ENCODE measurements at regions not wholly inside any gene's neighbourhood (a gene's known extent, or its start where the extent isn't known, plus 50 kb on each side); places are given as distances from the start of the nearest gene placed in this dataset.
"Not testable (repeated sequence)": the region's sequence is repeated elsewhere in the genome, so short reads cannot be mapped to it uniquely, and the experiment has no call there.

DNA sequence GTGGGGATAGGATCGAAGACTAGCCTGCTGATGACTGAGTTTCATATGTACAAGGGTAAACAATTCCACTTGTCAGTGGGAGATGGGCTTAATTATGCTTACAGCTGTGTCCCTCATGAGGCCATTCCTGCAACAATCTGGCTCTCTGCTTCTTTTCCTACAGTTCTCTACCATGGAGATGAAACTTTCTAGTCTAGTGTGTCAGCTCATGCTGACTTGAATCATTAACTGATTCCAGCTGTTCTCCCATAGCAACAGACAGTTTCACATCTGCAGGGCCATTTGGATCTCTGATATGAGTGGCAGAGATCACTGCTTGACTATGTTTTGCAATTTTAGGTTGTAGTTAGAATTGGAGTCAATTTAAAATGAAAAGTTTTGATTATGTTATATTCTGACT, 1251.7 kb upstream of the RAG2 start:
- TF ChIP-seq, protein P1, sequence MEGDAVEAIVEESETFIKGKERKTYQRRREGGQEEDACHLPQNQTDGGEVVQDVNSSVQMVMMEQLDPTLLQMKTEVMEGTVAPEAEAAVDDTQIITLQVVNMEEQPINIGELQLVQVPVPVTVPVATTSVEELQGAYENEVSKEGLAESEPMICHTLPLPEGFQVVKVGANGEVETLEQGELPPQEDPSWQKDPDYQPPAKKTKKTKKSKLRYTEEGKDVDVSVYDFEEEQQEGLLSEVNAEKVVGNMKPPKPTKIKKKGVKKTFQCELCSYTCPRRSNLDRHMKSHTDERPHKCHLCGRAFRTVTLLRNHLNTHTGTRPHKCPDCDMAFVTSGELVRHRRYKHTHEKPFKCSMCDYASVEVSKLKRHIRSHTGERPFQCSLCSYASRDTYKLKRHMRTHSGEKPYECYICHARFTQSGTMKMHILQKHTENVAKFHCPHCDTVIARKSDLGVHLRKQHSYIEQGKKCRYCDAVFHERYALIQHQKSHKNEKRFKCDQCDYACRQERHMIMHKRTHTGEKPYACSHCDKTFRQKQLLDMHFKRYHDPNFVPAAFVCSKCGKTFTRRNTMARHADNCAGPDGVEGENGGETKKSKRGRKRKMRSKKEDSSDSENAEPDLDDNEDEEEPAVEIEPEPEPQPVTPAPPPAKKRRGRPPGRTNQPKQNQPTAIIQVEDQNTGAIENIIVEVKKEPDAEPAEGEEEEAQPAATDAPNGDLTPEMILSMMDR (IDR thresholded peaks at IDR 0.05; ENCODE audit: extremely low read depth, insufficient read depth, missing control alignments): no peak
- no peak for DNase-seq (ENCODE audit: low spot score)
- in situ Hi-C loops (cut with MboI; ENCODE audit: low pct_unique_long_range_greater_than_20kb, low sequenced_read_pairs, unreplicated experiment): no loop called here

DNA sequence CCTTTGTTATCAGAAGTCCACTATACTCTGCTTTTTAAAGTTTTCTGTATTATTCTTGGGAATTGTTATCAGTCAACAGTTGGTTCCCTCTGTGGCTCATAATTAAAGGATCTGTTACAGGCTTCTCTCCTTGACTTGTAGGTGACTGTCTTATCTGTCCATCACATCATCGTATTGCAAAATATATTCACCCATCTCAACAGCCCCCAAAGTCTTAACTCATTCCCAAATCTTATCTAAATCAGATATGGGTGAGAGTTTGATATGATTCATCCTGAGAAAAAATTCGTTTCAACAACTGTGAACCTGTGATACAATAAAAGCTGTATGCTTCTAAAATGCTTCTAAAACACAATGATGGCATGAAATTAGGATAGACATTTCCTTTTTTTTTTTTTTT, 1245.6 kb upstream of the RAG2 start:
- TF ChIP-seq, protein P1 (IDR thresholded peaks at IDR 0.05; ENCODE audit: extremely low read depth, insufficient read depth, missing control alignments): no peak
- in situ Hi-C loops (cut with MboI; ENCODE audit: low pct_unique_long_range_greater_than_20kb, low sequenced_read_pairs, unreplicated experiment): no loop called here
- no peak for DNase-seq (ENCODE audit: low spot score)

DNA sequence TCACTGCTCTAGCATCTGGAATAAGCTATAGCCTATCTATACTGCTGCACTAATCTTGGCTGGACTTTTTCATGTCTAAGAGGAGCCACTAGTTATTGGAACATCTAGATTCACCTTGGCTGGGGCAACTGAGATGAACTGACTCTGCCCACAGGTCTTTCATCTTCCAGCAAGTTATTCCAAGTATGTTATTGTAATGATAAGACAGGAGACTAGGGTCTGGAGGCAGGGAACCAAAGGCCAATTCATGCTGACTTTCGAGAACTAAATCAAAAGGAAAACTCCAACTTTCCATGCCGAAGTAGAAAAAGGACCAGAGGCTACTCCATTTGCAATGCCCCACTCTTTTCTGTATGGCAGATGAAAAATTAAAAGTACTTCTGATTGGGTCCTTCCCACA, 1243.0 kb upstream of the RAG2 start:
- in situ Hi-C loops (cut with MboI; ENCODE audit: low pct_unique_long_range_greater_than_20kb, low sequenced_read_pairs, unreplicated experiment): no loop called here
- TF ChIP-seq, protein P1 (IDR thresholded peaks at IDR 0.05; ENCODE audit: extremely low read depth, insufficient read depth, missing control alignments): no peak
- no peak for DNase-seq (ENCODE audit: low spot score)

DNA sequence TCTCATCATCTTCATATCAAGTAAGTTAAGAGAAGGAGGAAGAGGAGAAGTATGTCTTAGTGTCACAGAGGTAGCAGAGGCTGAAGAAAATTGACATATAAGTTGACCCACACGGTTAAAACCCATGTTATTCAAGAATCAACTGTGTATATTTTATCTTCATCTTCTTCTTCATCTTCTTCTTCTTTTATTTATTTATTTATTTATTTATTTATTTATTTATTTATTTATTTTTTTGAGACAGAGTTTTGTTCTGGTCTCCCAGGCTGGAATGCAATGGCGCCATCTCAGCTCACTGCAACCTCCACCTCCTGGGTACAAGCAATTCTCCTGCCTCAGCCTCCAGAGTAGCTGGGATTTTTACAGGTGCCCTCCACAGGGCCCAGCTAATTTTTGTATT, 1242.3 kb upstream of the RAG2 start:
- DNase-seq (ENCODE audit: low spot score); in situ Hi-C loops (cut with MboI; ENCODE audit: low pct_unique_long_range_greater_than_20kb, low sequenced_read_pairs, unreplicated experiment): not testable (repeated sequence)

DNA sequence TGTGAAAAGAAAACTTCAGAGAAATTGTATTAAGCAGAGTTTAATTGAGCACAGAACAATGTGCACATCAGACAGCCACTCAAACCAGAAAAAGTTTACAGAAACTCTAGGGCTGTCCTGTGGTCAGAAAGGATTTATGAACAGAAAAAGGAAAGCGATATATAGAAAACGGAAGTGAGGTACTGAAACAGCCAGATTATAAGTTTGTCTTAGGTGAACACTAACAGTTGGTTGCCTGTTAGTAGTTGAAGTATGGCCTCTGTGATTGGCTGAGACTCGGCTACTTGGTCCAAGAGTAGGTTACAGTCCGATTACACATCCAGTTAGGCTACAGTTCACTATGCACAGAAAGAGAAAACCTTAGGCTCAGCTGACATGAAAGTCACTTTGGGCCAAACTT, 1232.5 kb upstream of the RAG2 start:
- no peak for DNase-seq (ENCODE audit: low spot score)
- in situ Hi-C loops (cut with MboI; ENCODE audit: low pct_unique_long_range_greater_than_20kb, low sequenced_read_pairs, unreplicated experiment): no loop called here
- TF ChIP-seq, protein P1 (IDR thresholded peaks at IDR 0.05; ENCODE audit: extremely low read depth, insufficient read depth, missing control alignments): no peak

DNA sequence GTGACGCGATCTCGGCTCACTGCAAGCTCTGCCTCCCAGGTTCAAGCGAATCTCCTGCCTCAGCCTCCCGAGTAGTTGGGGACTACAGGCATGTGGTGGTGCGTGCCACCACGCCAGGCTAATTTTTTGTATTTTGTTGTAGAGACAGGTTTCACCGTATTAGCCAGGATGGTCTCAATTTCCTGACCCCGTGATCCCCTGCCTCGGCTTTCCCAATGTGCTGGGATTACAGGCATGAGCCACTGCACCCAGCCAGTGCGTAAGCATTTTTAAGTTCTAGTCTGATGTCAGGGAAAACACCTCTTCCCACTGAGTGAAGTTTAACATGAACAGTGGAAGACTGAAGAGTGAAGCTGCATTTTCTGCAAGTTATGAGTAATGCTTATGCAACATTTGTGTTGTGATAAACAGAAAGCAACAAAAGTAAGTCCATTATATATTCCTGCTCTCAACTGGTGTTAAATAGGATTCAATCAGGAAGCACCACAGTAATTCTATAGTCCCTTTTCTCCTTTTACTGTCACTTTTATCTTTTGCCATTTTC, 1219.8 kb upstream of the RAG2 start:
- in situ Hi-C loops (cut with MboI; ENCODE audit: low pct_unique_long_range_greater_than_20kb, low sequenced_read_pairs, unreplicated experiment): no loop called here
- no peak for DNase-seq (ENCODE audit: low spot score)
- TF ChIP-seq, protein P1 (IDR thresholded peaks at IDR 0.05; ENCODE audit: extremely low read depth, insufficient read depth, missing control alignments): no peak

DNA sequence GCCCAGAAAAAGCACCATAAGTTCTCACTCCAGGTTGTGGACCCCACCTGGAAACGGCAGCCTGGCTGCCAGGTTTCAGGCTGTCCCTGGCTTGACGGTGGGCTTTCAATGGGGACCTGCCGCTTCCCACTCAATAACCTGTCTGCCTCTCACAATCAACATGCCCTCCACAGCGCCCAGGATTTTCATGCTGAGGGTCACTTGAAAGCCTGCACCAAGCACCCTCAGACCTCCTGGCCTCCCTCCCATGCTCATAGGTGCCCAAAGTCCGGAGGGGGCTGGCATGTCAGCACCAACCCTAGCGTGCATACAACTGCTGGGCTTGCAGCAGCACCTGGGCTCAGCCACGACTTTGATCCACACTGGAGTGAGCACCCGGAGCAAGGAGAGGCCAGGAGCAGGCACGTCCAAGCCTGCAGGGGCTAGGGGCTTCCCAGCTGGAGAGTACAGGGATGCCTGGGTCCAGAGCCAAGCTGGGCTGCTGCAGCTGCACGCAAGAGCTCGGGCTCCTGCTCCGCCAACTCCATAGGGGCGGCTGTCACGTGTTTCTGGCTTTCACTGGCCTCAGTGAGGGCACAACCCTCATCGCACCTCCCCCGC, 1214.3 kb upstream of the RAG2 start:
- TF ChIP-seq, protein P1 (IDR thresholded peaks at IDR 0.05; ENCODE audit: extremely low read depth, insufficient read depth, missing control alignments): no peak
- DNase-seq (ENCODE audit: low spot score): no peak
- in situ Hi-C loops (cut with MboI; ENCODE audit: low pct_unique_long_range_greater_than_20kb, low sequenced_read_pairs, unreplicated experiment): no loop called here
